NB4 (cell line): ENCODE measurements at regions not wholly inside any gene's neighbourhood (a gene's known extent, or its start where the extent isn't known, plus 50 kb on each side); places are given as distances from the start of the nearest gene placed in this dataset.

Source experiments
- DNase-seq: peaks from one replicate; pipeline ENCODE4 v3.0.0; 2010; ENCODE audit warnings: low read depth
- H3K4me3 ChIP-seq: one replicate; pipeline ENCODE4 v1.5.1; 2011; ENCODE audit warnings: mild to moderate bottlenecking, low read depth, low read length, moderate library complexity
- CTCF ChIP-seq: IDR thresholded peaks from one replicate; pipeline ENCODE4 v1.5.1; 2012; ENCODE audit warnings: low read depth, low read length
- MAX ChIP-seq: IDR thresholded peaks from 2 replicates; pipeline ENCODE4 v1.6.1; 2011; ENCODE audit warnings: low read depth, low read length
- MYC ChIP-seq: IDR thresholded peaks from 2 replicates; pipeline ENCODE4 v1.6.1; 2011; ENCODE audit warnings: low read depth, low read length
- POLR2A ChIP-seq: IDR thresholded peaks from 2 replicates; pipeline ENCODE4 v1.6.1; 2011; ENCODE audit warnings: mild to moderate bottlenecking; ENCODE audit not compliant: insufficient read length; ENCODE audit errors: extremely low read depth

- no peak for DNase-seq
- H3K4me3 ChIP-seq: no peak overlapping the region
- TF ChIP-seq MAX: no peak
- TF ChIP-seq CTCF: no peak
- no peak for TF ChIP-seq MYC
Observed at GRCh38 chr11:131073167-131073566, 156.9 kb upstream of the SNX19 start.

- TF ChIP-seq CTCF (no peak), MYC (no peak), POLR2A (no peak), MAX (no peak)
- no peak overlapping the region for H3K4me3 ChIP-seq
- DNase-seq: no peak
Observed at GRCh38 chr11:131074573-131074972, 158.3 kb upstream of the SNX19 start.

DNA sequence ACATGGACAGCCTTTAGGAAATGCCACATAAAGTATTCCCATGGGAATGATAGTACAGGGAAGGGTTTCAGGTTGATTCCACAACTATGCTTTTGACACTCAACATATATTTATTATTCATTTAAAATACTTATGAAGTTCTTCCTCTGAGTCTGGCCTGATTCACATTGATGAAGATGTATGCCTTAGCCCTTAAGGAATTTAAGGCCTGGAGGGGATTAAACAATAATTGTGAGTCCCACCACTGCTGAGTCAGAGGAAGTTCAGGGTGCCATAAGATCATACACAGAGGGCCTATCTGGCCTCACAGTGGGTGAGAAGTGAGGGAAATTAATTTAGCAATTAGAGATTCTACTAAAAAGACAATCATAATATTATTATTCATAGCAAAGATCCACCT lies 161.1 kb upstream of the SNX19 start:
- no peak overlapping the region for H3K4me3 ChIP-seq
- TF ChIP-seq CTCF: no peak
- TF ChIP-seq MYC: no peak
- no peak for TF ChIP-seq POLR2A
- TF ChIP-seq MAX: no peak
- no peak for DNase-seq

DNA sequence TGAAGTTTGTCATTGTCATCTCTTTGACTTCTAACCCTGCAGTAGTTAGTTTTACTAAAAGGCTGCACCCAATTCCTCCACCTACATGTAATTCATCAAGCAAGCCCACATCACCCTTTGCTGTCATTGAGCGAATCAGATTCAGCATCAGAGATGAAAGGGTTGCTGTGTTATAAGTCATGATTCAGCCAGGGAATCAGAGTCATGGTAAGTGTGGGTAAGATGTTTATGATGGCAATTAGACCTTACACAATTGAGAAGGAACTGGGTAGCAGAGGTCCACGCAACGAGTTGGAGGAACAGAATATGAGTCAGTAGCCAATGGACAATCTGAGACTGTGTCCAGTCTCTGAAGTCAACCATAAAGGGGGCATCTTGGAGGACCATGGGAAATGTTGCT lies 162.8 kb upstream of the SNX19 start:
- DNase-seq: no peak
- TF ChIP-seq CTCF (no peak), MAX (no peak), POLR2A (no peak), MYC (no peak)
- no peak overlapping the region for H3K4me3 ChIP-seq

- no peak for DNase-seq
- H3K4me3 ChIP-seq: no peak overlapping the region
Observed at GRCh38 chr11:131089727-131090245, 173.5 kb upstream of the SNX19 start.

DNA sequence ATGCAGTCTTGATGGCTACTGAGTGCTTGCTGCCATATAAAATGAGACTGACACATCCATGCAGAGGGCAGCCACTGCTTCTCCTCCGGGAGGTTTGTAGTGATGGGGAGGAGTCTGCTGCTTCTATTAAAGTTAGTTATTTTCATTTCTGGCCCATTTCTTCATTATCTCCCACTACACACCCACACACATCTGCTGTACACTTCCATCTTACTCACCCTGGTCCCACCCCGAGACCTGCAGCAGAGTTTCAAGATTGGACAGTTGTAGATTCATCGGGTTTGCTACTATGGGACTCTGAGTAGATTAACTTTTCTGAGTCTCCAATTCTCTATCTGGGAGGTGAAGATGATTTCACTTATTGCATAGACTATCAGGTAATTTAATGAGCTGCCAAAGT lies 176.2 kb upstream of the SNX19 start:
- DNase-seq: no peak
- TF ChIP-seq MAX: no peak
- TF ChIP-seq CTCF: no peak
- TF ChIP-seq MYC: no peak
- TF ChIP-seq POLR2A: no peak
- H3K4me3 ChIP-seq: no peak overlapping the region

More at GRCh38 chr11:131089727-131090245, 173.5 kb upstream of the SNX19 start:
- no peak for TF ChIP-seq MAX
